OCI-LY1 (cell line): ENCODE measurements at regions not wholly inside any gene's neighbourhood (a gene's known extent, or its start where the extent isn't known, plus 50 kb on each side); places are given as distances from the start of the nearest gene placed in this dataset.
"Not testable (repeated sequence)": the region's sequence is repeated elsewhere in the genome, so short reads cannot be mapped to it uniquely, and the experiment has no call there.

Experiments
- EZH2 ChIP-seq: fragments of 200-600 bp; sonication (generic), shearing (Covaris generic); IDR thresholded peaks from 2 replicates; pipeline ENCODE4 v1.8.0; 2017; ENCODE audit warnings: borderline replicate concordance, mixed run types, mild to moderate bottlenecking, antibody characterized with exemption, low read length, moderate library complexity, mixed read lengths
- TF ChIP-seq, protein P1 (sequence below): fragments of 200-600 bp; sonication (generic), shearing (Covaris generic); IDR thresholded peaks from 2 replicates; pipeline ENCODE4 v1.5.1; 2017; ENCODE audit warnings: mild to moderate bottlenecking, antibody characterized with exemption, low read length, moderate library complexity, mixed read lengths

DNA sequence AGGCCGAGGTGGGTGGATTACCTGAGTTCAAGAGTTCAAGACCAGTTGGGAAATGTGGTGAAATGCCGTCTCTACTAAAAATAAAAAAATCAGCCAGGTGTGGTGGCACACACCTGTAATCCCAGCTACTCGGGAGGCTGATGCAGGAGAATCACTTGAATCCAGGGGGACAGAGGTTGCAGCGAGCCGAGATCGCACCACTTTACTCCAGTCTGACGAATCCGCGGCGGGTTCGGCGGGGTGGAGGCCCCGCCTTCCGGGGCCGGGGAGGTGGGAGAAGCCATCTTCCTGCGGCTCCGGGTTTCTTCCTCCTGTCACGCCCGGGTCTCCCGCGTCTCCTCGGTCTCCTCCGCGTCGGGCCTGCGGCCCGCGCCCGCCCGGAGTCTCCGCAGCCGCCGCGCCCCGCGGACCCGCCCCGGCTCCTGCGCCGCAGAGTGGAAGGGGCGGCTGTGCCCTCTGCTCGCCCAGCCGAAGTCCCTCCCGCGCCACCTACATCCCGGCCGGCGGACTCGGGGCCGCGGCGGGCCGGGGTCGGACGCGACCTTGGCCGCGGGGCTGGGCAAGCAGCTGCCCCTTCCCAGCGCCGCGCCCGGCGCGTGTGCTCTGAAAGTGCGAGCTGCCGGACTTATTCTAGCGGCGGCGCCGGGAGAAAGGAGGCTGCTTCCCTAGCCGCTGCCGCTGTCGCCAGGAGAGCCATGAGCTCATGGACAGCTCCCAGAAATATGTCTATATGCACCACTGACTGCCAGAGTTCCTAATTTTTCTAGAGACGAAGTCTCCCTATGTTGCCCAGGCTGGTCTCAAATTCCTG is 97.2 kb downstream of the LAT start:
- TF ChIP-seq, protein P1, sequence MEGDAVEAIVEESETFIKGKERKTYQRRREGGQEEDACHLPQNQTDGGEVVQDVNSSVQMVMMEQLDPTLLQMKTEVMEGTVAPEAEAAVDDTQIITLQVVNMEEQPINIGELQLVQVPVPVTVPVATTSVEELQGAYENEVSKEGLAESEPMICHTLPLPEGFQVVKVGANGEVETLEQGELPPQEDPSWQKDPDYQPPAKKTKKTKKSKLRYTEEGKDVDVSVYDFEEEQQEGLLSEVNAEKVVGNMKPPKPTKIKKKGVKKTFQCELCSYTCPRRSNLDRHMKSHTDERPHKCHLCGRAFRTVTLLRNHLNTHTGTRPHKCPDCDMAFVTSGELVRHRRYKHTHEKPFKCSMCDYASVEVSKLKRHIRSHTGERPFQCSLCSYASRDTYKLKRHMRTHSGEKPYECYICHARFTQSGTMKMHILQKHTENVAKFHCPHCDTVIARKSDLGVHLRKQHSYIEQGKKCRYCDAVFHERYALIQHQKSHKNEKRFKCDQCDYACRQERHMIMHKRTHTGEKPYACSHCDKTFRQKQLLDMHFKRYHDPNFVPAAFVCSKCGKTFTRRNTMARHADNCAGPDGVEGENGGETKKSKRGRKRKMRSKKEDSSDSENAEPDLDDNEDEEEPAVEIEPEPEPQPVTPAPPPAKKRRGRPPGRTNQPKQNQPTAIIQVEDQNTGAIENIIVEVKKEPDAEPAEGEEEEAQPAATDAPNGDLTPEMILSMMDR, result not testable (repeated sequence)
- not testable (repeated sequence) for TF ChIP-seq EZH2
